Fibroblast of mammary gland (primary cell): ENCODE measurements at regions not wholly inside any gene's neighbourhood (a gene's known extent, or its start where the extent isn't known, plus 50 kb on each side); places are given as distances from the start of the nearest gene placed in this dataset.

Source experiments
- DNase-seq: peaks from one replicate; pipeline ENCODE4 v3.0.0-alpha.2; 2010; ENCODE audit warnings: low read depth
- H3K4me3 ChIP-seq: 2 replicates; pipeline ENCODE4 v1.5.1; 2011; ENCODE audit warnings: low read depth, mild to moderate bottlenecking, low read length, moderate library complexity; ENCODE audit not compliant: control insufficient read depth
- TF ChIP-seq, protein P1 (sequence below): conservative IDR thresholded peaks from 2 replicates; pipeline ENCODE4 v1.5.1; 2011; ENCODE audit warnings: low read depth, low read length, inconsistent platforms; ENCODE audit not compliant: control insufficient read depth, insufficient read depth

DNA sequence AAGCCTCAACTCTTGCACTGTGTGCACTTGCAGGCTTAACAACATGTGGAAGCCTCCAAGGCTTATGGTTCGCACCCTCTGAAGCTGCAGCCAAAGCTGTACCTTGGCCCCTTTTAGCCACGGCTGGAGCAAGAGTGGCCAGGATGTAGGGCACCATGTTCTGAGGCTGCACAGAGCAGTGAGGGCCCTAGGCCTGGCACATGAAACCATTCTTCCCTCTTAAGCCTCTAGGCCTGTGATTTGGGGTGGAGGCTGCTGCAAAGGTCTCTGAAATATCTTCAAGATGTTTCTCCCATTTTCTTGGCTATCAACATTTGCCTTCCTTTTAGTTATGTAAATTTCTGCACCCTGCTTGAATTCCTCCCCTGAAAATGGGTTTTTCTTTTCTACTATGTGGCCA lies 161.9 kb upstream of the SPATS2L start:
- TF ChIP-seq, protein P1, sequence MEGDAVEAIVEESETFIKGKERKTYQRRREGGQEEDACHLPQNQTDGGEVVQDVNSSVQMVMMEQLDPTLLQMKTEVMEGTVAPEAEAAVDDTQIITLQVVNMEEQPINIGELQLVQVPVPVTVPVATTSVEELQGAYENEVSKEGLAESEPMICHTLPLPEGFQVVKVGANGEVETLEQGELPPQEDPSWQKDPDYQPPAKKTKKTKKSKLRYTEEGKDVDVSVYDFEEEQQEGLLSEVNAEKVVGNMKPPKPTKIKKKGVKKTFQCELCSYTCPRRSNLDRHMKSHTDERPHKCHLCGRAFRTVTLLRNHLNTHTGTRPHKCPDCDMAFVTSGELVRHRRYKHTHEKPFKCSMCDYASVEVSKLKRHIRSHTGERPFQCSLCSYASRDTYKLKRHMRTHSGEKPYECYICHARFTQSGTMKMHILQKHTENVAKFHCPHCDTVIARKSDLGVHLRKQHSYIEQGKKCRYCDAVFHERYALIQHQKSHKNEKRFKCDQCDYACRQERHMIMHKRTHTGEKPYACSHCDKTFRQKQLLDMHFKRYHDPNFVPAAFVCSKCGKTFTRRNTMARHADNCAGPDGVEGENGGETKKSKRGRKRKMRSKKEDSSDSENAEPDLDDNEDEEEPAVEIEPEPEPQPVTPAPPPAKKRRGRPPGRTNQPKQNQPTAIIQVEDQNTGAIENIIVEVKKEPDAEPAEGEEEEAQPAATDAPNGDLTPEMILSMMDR = no peak
- H3K4me3 ChIP-seq = no peak overlapping the region
- no peak for DNase-seq

DNA sequence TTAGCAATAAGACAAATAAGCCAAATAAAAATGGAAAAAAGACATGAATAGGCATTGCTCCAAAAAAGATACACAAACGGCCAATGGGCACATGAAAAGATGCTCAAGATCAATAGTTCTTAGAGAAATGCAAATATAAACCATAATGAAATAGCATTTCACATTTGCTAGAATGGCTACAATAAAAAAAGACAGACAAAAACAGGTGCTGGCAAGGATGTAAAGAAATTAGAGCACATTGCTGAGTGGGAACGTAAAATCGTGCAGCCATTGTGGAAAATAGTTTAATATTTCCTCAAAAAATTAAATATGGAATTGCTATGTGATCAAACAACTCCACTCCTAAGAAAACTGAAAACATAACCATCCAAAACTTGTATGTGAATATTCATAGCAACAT lies 160.0 kb upstream of the SPATS2L start:
- TF ChIP-seq, protein P1 = no peak
- no peak overlapping the region for H3K4me3 ChIP-seq
- DNase-seq = no peak

DNA sequence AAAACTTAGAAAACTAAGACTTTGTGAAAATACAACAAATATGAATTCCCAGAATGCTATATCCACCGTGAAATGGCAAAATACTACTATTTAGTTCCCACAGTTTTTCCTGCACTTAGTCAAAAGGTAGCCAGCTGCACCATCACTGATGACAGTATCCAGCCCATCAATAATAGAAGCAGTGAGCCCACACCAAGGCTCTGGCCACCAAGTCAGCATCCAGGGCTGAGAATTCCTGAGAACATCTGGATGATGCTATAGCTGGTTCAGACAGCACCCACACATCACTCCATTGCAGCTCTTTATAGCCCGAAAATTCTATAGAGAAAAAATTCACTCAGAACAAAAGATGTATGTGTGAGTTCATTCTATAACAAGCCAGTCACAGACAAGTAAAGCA lies 159.1 kb upstream of the SPATS2L start:
- DNase-seq = no peak
- no peak overlapping the region for H3K4me3 ChIP-seq
- TF ChIP-seq, protein P1 = no peak

DNA sequence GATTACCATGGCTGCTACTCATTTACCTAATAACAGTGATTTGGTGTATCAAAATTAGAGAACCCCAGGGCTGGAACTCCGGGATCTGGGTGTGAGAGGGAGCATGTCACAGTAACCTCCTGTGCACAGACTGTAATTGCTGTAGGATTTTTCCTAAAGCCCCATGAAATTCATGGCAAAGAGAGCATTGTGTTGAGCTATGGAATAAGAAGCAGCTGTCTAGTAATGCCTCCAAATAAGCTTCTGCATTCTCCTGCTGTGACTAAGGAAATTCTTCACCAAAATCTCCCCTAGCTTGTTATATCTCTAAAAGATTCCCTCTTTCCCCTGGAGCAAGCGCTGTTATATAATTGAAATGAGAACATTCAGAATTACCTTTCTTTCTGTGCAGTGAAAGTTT lies 158.1 kb upstream of the SPATS2L start:
- H3K4me3 ChIP-seq = no peak overlapping the region
- DNase-seq = no peak
- TF ChIP-seq, protein P1 = no peak

DNA sequence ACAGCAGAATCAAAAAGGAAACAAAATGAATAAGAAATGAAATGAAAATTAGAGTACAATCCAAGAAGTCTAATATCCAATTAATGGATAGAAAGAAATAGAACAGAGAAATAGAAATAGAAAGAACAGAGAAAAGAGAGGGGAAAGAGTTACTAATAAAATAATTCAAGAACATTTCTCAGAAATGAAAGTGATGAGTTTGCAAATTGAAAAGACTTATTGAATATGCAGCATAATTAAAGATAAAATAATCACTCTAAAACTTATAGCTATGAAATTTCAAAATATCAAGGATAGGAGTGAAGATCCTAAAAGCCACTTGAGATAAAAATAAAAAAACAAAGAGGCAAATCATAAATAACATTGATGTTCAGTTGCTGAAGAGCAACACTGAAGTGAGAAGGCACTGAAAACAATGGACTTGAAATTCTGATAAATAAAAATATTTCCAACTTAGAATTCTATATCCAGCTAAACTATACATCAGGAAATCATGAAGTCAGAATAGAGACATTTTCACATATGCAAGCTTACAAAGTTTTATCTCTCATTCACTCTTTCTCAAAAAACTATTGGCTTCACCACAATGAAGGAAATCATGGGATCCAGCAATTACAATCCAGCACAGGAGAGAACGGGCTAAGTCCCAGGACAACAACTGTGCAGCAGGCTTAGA lies 155.9 kb upstream of the SPATS2L start:
- TF ChIP-seq, protein P1 = no peak
- H3K4me3 ChIP-seq = no peak overlapping the region
- DNase-seq = no peak

DNA sequence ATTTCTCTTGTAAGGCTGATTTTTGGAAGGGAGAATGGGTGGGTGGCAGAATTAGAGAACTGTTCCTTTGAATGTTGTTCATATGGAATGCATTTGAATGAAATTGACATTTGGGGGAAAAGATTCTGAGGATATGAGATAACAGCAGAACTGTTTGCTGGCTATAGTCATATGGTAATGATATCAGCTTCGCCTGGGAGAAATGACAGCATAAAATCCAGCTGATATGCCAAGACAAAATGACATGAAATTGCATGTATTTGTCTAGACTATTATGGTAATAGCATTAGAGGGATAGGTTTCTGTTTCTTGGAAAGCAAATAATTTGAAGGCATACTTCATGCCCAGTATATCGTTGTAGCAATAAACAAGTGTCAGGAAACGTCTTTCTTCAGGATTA lies 150.8 kb upstream of the SPATS2L start:
- peak overlapping the region; percentile 48 for H3K4me3 ChIP-seq
- TF ChIP-seq, protein P1 = no peak
- DNase-seq = no peak
